Body of pancreas (tissue), 4 donors: ENCODE measurements at regions not wholly inside any gene's neighbourhood (a gene's known extent, or its start where the extent isn't known, plus 50 kb on each side); places are given as distances from the start of the nearest gene placed in this dataset.
"Not testable (repeated sequence)": the region's sequence is repeated elsewhere in the genome, so short reads cannot be mapped to it uniquely, and the experiment has no call there.

Experiments
- ATAC-seq: fragments of 150-250 bp; one replicate; pipeline ENCODE4 v1.9.1; 2016
- DNase-seq, 4 donors: peaks; one replicate each; pipeline ENCODE4 v3.0.0-alpha.2; 2019
- H3K27ac ChIP-seq, 4 donors: fragments of 200-600 bp; sonication (generic); 1 replicate in 3 of 4; 2 replicates in 1 of 4; pipeline versions ENCODE4 v1.5.1 to v1.6.1; 2016 to 2019; ENCODE audit warnings: mild to moderate bottlenecking in 1 of 4, mixed read lengths in 1 of 4, moderate library complexity in 1 of 4
- H3K27me3 ChIP-seq, 2 donors: fragments of 200-600 bp; sonication (generic); one replicate each; pipeline ENCODE4 v1.6.0; 2016; ENCODE audit warnings: mild to moderate bottlenecking in 1 of 2
- H3K36me3 ChIP-seq, 2 donors: fragments of 200-600 bp; sonication (generic); replicated peaks in 1 of 2; 2 replicates each; pipeline ENCODE4 v1.5.1; 2016; ENCODE audit warnings: low read depth in 2 of 2; ENCODE audit not compliant: insufficient read depth in 1 of 2
- H3K4me1 ChIP-seq: fragments of 200-600 bp; sonication (generic); one replicate; pipeline ENCODE4 v1.6.0; 2016
- H3K4me3 ChIP-seq, 2 donors: fragments of 200-600 bp; sonication (generic); 1 replicate in 1 of 2; 2 replicates in 1 of 2; pipeline ENCODE4 v1.5.1; 2016 to 2019
- H3K9me3 ChIP-seq, 3 donors: fragments of 200-600 bp; sonication (generic); 1 replicate in 2 of 3; 2 replicates in 1 of 3; pipeline ENCODE4 v1.5.1; 2016
- CTCF ChIP-seq, 7 experiments: fragments of 450-650 bp in 4 of 7; fragments of 200-600 bp in 3 of 7; sonication (generic) in 3 of 7; IDR thresholded peaks; one replicate each; pipeline ENCODE4 v1.5.1; 2016 to 2019; ENCODE audit warnings: antibody characterized with exemption in 7 of 7
- POLR2A ChIP-seq, 3 donors: fragments of 450-650 bp; IDR thresholded peaks; one replicate each; pipeline ENCODE4 v1.6.1; 2016; ENCODE audit warnings: antibody characterized with exemption in 3 of 3, mild to moderate bottlenecking in 2 of 3
- WGBS, 2 donors: methylation state at CpG; one replicate each; pipeline ENCODE4 v1.1.5; 2017; 5-methylcytosine and 5-hydroxymethylcytosine counted together
- intact Hi-C: fragments of 100-400 bp; cut with DNase I; formaldehyde crosslinking; loops from one replicate; pipeline ENCODE4 v1.15.1; 2023

- H3K36me3 ChIP-seq, result no peaks in the 10 kb centered on the region
- H3K27me3 ChIP-seq, result no peaks in the 10 kb centered on the region
- H3K27ac ChIP-seq, result no peak overlapping the region
- H3K9me3 ChIP-seq, result no peaks in the 10 kb centered on the region
- ATAC-seq (no peak), DNase-seq (no peak)
- no peaks in the 10 kb centered on the region for H3K4me1 ChIP-seq
- WGBS, 2 donors, result 8 to 42% methylated on average over 1 of the region's 1 CpG
- H3K4me3 ChIP-seq, result no peak overlapping the region
- intact Hi-C loops, result no loop called here
- TF ChIP-seq POLR2A (IDR thresholded peaks at IDR 0.05) (no peak), CTCF (IDR thresholded peaks at IDR 0.05) (no peak)
These were observed 74.3 kb upstream of the SPEF2 start for GRCh38 chr5:35543408-35543807.

GRCh38 chr5:35540002-35540401 is 77.7 kb upstream of the SPEF2 start:
- 42 to 47% methylated on average over 3 of the region's 3 CpGs for WGBS, 2 donors
- no peak for ATAC-seq
- H3K27me3 ChIP-seq, result no peaks in the 10 kb centered on the region

GRCh38 chr5:35538198-35538931 is 79.3 kb upstream of the SPEF2 start:
- H3K36me3 ChIP-seq, result no peaks in the 10 kb centered on the region
- no peak overlapping the region for H3K27ac ChIP-seq
- no peaks in the 10 kb centered on the region for H3K4me1 ChIP-seq
- intact Hi-C loops, result no loop called here
- H3K4me3 ChIP-seq, result no peak overlapping the region
- no peak for ATAC-seq
- H3K27me3 ChIP-seq, result no peaks in the 10 kb centered on the region
- 52 to 53% methylated on average over 7 of the region's 7 CpGs for WGBS, 2 donors
- H3K9me3 ChIP-seq, result no peaks in the 10 kb centered on the region
- TF ChIP-seq CTCF (IDR thresholded peaks at IDR 0.05) (no peak), POLR2A (IDR thresholded peaks at IDR 0.05) (no peak)
- DNase-seq, result no peak

More at GRCh38 chr5:35540002-35540401, 77.7 kb upstream of the SPEF2 start:
- no peak overlapping the region for H3K4me3 ChIP-seq
- H3K9me3 ChIP-seq, result no peaks in the 10 kb centered on the region
- H3K36me3 ChIP-seq, result no peaks in the 10 kb centered on the region
- H3K4me1 ChIP-seq, result no peaks in the 10 kb centered on the region
- intact Hi-C loops, result no loop called here
- TF ChIP-seq CTCF (IDR thresholded peaks at IDR 0.05) (no peak), POLR2A (IDR thresholded peaks at IDR 0.05) (no peak)
- DNase-seq, result no peak
- H3K27ac ChIP-seq, result no peak overlapping the region

- no peak for ATAC-seq
- Histone ChIP-seq H3K9me3 (no peaks in the 10 kb centered on the region), H3K27ac (no peak overlapping the region), H3K36me3 (no peaks in the 10 kb centered on the region), H3K27me3 (no peaks in the 10 kb centered on the region), H3K4me3 (no peak overlapping the region), H3K4me1 (no peaks in the 10 kb centered on the region)
- TF ChIP-seq CTCF (IDR thresholded peaks at IDR 0.05) (no peak), POLR2A (IDR thresholded peaks at IDR 0.05) (no peak)
- no peak for DNase-seq
- intact Hi-C loops, result no loop called here
- WGBS, 2 donors, result 80 to 89% methylated on average over 3 of the region's 3 CpGs
These were observed 84.5 kb upstream of the SPEF2 start for GRCh38 chr5:35533156-35533555.

GRCh38 chr5:35531553-35531952 is 86.1 kb upstream of the SPEF2 start:
- ATAC-seq, H3K27me3 ChIP-seq, H3K36me3 ChIP-seq, H3K27ac ChIP-seq, H3K9me3 ChIP-seq, H3K4me1 ChIP-seq, intact Hi-C loops, DNase-seq, H3K4me3 ChIP-seq: not testable (repeated sequence)
- 96% methylated on average over 20 of the region's 29 CpGs; no CpG with 5 or more reads in 1 of the 2 donors for WGBS, 2 donors
